Vagina (tissue), 2 donors: ENCODE measurements at regions not wholly inside any gene's neighbourhood (a gene's known extent, or its start where the extent isn't known, plus 50 kb on each side); places are given as distances from the start of the nearest gene placed in this dataset.

Experiments
- POLR2A ChIP-seq, 2 donors: fragments of 450-650 bp; IDR thresholded peaks; one replicate each; pipeline ENCODE4 v1.6.1; 2017; ENCODE audit warnings: antibody characterized with exemption in 2 of 2, mild to moderate bottlenecking in 2 of 2, moderate library complexity in 2 of 2
- TF ChIP-seq, protein P1 (sequence below), 3 experiments: fragments of 450-650 bp in 2 of 3; fragments of 200-600 bp in 1 of 3; sonication (generic) in 1 of 3; IDR thresholded peaks; one replicate each; pipeline ENCODE4 v1.5.1; 2017 to 2019; ENCODE audit warnings: antibody characterized with exemption in 3 of 3, mild to moderate bottlenecking in 2 of 3, moderate library complexity in 2 of 3

DNA sequence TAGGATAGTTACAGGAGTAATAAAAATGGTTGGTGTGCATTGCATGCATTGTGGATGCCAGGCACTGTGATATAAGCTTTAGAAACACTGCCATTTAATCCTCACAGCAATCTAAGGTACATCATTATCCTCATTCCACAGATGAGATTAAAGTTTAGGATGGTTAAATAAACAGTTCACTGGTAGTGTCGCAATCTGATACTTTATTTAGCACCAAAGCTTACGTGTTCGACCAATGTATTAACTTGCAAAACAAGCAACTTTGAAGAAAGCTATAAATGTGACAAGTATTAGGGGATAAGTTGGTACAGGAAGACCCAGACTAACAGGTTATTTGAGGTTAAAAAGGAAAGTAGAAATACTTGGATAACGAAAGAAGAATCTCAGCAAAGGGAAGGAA, 150.5 kb upstream of the ZNF385D start:
- TF ChIP-seq, protein P1, sequence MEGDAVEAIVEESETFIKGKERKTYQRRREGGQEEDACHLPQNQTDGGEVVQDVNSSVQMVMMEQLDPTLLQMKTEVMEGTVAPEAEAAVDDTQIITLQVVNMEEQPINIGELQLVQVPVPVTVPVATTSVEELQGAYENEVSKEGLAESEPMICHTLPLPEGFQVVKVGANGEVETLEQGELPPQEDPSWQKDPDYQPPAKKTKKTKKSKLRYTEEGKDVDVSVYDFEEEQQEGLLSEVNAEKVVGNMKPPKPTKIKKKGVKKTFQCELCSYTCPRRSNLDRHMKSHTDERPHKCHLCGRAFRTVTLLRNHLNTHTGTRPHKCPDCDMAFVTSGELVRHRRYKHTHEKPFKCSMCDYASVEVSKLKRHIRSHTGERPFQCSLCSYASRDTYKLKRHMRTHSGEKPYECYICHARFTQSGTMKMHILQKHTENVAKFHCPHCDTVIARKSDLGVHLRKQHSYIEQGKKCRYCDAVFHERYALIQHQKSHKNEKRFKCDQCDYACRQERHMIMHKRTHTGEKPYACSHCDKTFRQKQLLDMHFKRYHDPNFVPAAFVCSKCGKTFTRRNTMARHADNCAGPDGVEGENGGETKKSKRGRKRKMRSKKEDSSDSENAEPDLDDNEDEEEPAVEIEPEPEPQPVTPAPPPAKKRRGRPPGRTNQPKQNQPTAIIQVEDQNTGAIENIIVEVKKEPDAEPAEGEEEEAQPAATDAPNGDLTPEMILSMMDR (IDR thresholded peaks at IDR 0.05): no peak
- no peak for TF ChIP-seq POLR2A (IDR thresholded peaks at IDR 0.05)
